CD4-positive, alpha-beta T cell treated with Interferon alpha-2 for 1 hour (primary cell): ENCODE measurements at regions not wholly inside any gene's neighbourhood (a gene's known extent, or its start where the extent isn't known, plus 50 kb on each side); places are given as distances from the start of the nearest gene placed in this dataset.

ENCODE experiments used
- DNase-seq, 2 donors: peaks; one replicate each; pipeline ENCODE4 v3.0.0-alpha.2; 2020 to 2022

GRCh38 chr21:43271452-43272020, 102.7 kb downstream of the CRYAA start:
- no peak for DNase-seq

DNA sequence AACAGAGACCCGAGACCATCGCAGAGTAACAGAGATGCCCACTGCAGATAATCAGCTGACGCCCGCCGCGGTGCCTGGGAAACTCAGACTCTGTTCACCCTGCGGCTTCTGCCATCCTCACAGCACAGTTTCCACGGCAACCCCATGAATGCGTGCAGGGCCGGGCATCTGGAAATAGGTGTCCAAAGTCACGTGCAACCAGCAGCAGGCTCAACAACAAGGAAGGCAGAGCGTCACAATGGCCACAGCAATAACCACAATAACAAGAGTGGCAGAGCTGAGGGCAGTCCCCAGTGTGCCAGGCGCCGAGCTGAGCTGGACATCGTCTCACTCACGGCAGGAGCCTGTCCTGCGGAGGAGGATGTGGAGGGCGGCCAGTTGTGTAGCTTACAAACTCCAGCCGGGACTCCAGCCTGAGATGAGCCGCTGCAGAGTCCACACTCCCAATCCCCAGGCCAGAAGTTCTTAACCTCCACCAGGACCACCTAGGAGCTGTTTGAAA, 102.0 kb downstream of the CRYAA start:
- DNase-seq: no peak

- DNase-seq: no peak
Observed at GRCh38 chr21:43269957-43270705, 101.3 kb downstream of the CRYAA start.

- DNase-seq: peak; percentile 23 to 52
Observed at GRCh38 chr21:43269440-43269839, 100.6 kb downstream of the CRYAA start.

- DNase-seq: no peak
Observed at GRCh38 chr21:43268804-43269186, 100.0 kb downstream of the CRYAA start.

- DNase-seq: no peak
Observed at GRCh38 chr21:43268086-43268803, 99.4 kb downstream of the CRYAA start.

GRCh38 chr21:43267391-43268085, 98.7 kb downstream of the CRYAA start:
- DNase-seq: no peak

DNA sequence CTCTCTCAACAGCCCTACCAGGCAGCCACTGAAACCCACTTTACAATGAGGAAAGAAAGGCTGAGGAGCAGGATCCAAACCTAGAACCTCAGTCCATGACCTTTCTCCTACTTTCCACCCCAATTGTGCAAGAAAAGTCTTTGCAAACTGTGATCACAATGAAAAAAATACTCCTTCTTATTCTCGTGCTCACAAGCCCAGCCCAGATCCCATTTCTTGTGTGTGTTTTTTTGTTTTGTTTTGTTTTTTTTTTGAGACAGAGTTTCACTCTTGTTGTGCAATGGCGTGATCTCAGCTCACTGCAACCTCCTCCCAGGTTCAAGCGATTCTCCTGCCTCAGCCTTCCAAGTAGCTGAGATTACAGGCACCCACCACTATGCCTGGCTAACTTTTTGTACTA, 97.7 kb downstream of the CRYAA start:
- DNase-seq: no peak

DNA sequence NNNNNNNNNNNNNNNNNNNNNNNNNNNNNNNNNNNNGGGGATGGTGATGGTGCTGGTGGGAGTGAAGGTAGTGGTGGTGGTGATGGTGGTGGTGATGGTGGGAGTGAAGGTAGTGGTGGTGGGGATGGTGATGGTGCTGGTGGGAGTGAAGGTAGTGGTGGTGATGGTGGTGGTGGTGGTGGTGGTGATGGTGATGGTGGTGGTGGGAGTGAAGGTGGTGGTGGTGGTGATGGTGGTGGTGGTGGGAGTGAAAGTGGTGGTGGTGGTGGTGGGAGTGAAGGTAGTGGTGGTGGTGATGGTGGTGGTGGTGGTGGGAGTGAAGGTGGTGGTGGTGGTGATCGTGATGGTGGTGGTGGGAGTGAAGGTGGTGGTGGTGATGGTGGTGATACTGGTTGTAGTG, 93.6 kb downstream of the CRYAA start:
- no peak for DNase-seq
